ENCODE measurements at regions not wholly inside any gene's neighbourhood (a gene's known extent, or its start where the extent isn't known, plus 50 kb on each side); places are given as distances from the start of the nearest gene placed in this dataset.

DNA sequence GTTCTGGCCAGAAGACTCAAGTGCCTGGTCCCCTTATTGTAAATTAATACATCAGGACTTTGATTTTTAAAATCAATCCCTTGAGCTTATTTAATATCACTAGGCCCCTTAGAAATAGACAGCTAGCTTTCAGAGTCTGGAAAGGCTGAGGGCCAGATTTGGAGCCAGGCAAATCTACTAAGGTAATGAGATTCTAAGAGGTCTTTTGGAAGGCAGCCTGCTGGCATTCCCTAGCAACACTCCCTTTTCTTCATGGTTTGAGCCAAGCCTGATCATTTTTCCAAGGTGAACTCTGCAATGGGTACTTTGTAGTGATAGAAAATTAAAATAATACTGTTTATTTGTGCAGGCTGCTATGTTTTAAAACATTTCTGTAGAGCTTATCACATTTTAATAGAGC is 378.5 kb downstream of the FAT4 start:
- TF ChIP-seq, protein P1, sequence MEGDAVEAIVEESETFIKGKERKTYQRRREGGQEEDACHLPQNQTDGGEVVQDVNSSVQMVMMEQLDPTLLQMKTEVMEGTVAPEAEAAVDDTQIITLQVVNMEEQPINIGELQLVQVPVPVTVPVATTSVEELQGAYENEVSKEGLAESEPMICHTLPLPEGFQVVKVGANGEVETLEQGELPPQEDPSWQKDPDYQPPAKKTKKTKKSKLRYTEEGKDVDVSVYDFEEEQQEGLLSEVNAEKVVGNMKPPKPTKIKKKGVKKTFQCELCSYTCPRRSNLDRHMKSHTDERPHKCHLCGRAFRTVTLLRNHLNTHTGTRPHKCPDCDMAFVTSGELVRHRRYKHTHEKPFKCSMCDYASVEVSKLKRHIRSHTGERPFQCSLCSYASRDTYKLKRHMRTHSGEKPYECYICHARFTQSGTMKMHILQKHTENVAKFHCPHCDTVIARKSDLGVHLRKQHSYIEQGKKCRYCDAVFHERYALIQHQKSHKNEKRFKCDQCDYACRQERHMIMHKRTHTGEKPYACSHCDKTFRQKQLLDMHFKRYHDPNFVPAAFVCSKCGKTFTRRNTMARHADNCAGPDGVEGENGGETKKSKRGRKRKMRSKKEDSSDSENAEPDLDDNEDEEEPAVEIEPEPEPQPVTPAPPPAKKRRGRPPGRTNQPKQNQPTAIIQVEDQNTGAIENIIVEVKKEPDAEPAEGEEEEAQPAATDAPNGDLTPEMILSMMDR (IDR thresholded peaks at IDR 0.05) = no peak

DNA sequence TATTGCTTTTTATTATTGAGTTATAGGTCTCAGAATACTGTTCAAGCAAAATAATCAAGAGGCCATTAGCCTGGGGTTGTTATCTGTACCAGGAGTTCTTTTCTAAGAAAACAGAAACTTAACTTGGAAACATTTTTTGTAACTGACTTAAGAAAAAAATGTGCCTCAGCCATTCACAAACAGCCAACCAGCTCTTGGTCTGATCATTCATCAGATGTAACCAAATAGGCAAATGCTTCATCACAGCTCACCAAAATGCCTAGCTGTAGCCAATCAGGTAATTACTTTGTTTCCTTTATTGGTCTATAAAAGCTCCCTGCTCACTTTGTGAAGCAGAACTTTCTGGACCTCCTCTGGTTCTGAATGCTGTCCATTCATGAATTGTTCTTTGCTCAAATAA is 387.7 kb downstream of the FAT4 start:
- TF ChIP-seq, protein P1 (IDR thresholded peaks at IDR 0.05) = no peak

DNA sequence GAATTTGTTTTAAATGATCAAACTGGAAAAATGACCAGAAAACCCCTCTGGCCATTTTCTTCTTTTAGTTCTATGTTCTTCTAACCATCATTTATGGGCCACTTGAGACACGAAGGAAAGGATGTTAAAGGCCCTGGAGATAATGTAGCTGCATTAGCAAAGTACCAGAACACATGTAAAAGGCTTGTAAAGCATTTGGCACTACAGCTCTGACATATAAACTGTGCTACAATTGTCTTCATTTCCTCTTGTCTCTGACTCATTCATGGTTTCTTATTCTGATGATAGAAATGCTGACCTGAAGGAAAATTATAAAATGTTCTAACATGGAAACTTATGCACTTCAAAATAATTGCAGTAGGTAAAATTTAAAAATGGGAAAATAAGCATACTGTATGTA is 388.7 kb downstream of the FAT4 start:
- TF ChIP-seq, protein P1 (IDR thresholded peaks at IDR 0.05) = no peak

DNA sequence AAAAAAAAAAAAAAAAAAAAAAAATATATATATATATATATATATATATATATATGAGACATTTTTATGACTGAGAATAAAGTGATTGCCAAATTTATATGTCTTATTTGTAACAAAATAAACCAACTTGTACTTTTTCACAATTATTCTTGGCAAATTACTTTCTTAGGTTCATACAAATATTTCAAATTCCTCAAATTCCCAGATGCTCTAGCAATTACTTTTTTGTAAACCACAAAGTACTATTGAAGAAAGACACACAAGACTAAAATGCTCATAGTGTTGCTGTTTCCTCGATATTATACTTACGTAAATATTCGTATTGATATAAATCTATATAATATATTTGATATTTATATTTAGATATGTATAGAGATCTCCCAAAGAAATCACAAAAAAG is 390.0 kb downstream of the FAT4 start:
- TF ChIP-seq, protein P1 (IDR thresholded peaks at IDR 0.05) = no peak

DNA sequence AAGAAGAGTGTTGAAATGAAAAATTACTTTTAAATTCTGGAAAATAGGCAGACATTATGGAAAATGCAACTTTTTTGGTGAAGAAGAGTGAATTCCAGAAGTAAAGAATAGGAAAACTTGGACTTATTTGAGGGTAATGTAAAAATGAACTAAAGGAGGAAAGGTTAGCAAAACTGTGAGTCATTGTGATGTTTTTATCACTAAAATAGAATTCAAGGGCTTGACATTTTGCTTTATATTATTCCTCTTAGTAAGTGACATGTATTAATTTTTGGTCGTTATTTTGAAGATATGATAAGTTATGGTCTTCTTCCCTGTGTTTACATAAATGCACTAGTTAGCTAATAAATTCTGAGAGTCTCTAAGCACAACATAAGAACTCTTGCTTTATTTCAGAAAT is 390.9 kb downstream of the FAT4 start:
- TF ChIP-seq, protein P1 (IDR thresholded peaks at IDR 0.05) = no peak

DNA sequence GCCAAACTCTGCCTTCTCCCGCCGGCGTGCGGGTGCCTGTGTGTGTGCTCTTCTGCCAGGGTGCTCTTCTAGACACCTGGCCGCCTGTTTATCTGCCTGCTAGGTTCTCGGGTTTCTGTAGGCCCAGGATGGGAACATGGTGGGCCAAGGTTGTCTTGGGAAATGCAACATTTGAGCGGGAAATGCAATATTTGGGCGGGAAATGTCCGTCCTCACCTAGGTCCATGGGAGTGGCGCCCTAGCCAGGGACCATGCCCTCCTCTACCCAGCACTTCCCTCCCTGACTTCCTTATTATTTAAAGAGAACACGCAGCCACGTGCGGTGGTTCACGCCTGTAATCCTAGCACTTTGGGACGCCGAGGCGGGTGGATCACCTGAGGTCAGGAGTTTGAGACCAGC is 392.6 kb downstream of the FAT4 start:
- TF ChIP-seq, protein P1 (IDR thresholded peaks at IDR 0.05) = no peak

DNA sequence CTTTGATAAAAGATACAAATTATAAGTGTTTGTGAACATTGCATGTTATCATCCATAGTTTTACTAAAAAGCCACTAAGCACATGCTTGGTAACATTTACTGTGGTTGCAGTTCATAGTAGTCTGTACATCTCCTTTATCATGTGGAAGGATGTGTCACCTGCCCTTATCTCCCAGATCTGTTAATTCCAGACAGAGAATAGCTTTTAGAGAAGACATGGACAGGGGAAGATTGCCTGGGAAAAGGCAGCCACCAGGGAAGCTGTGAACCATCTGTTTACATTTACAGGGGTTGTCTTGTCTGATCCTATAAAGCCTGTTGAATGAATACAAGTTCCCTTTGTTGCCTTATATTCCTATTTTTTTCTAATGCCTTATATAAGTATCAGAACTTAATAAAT is 396.0 kb downstream of the FAT4 start:
- TF ChIP-seq, protein P1 (IDR thresholded peaks at IDR 0.05) = no peak

DNA sequence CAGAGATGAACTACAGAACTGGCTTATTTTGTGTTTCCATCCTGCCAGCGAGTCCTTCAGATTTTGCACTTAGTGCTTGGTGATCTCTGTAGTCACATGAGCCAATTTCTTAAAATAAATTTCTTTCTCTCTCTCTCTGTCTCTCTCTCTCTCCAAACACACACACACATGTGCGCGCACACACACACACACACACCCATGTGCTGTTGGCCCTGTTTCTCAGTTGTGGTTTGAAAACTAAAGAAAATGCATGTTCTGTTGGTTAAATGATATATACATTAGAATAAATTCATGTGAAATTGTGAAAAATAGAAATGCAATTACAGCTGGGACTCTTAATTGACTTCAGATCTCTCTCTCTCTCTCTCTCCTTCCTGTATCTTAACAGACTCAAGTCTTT is 399.3 kb downstream of the FAT4 start:
- TF ChIP-seq, protein P1 (IDR thresholded peaks at IDR 0.05) = no peak
